GM23338 (cell line): ENCODE measurements at regions not wholly inside any gene's neighbourhood (a gene's known extent, or its start where the extent isn't known, plus 50 kb on each side); places are given as distances from the start of the nearest gene placed in this dataset.

Experiments used
- ETS1 ChIP-seq: IDR thresholded peaks from 2 replicates; pipeline ENCODE4 v1.6.1; 2016; ENCODE audit warnings: antibody characterized with exemption
- EZH2 ChIP-seq: fragments of 200-600 bp; sonication (generic); IDR thresholded peaks from one replicate; pipeline ENCODE4 v1.8.0; 2017; ENCODE audit warnings: antibody characterized with exemption, mild to moderate bottlenecking, low read depth; ENCODE audit not compliant: unreplicated experiment
- JUNB ChIP-seq: IDR thresholded peaks from one replicate; pipeline ENCODE4 v1.6.1; 2016; ENCODE audit warnings: antibody characterized with exemption; ENCODE audit not compliant: unreplicated experiment
- NANOG ChIP-seq: IDR thresholded peaks from 2 replicates; pipeline ENCODE4 v1.6.1; 2016; ENCODE audit warnings: antibody characterized with exemption, borderline replicate concordance
- STAT1 ChIP-seq: IDR thresholded peaks from one replicate; pipeline ENCODE4 v1.6.1; 2016; ENCODE audit warnings: antibody characterized with exemption; ENCODE audit not compliant: unreplicated experiment
- TF ChIP-seq, protein P1 (sequence below): fragments of 250-450 bp; sonication (Bioruptor Pico); IDR thresholded peaks from 2 replicates; pipeline ENCODE4 v1.5.0; 2020; ENCODE audit warnings: mild to moderate bottlenecking, moderate library complexity
- TF ChIP-seq, protein P2 (sequence below), 2 experiments: fragments of 200-600 bp in 1 of 2; sonication (generic) in 1 of 2; conservative IDR thresholded peaks; 2 replicates each; pipeline versions ENCODE4 v1.5.1 to v1.6.1; 2016 to 2017; ENCODE audit warnings: antibody characterized with exemption in 2 of 2, low read depth in 2 of 2, mild to moderate bottlenecking in 2 of 2, moderate library complexity in 1 of 2

- TF ChIP-seq, protein P1, sequence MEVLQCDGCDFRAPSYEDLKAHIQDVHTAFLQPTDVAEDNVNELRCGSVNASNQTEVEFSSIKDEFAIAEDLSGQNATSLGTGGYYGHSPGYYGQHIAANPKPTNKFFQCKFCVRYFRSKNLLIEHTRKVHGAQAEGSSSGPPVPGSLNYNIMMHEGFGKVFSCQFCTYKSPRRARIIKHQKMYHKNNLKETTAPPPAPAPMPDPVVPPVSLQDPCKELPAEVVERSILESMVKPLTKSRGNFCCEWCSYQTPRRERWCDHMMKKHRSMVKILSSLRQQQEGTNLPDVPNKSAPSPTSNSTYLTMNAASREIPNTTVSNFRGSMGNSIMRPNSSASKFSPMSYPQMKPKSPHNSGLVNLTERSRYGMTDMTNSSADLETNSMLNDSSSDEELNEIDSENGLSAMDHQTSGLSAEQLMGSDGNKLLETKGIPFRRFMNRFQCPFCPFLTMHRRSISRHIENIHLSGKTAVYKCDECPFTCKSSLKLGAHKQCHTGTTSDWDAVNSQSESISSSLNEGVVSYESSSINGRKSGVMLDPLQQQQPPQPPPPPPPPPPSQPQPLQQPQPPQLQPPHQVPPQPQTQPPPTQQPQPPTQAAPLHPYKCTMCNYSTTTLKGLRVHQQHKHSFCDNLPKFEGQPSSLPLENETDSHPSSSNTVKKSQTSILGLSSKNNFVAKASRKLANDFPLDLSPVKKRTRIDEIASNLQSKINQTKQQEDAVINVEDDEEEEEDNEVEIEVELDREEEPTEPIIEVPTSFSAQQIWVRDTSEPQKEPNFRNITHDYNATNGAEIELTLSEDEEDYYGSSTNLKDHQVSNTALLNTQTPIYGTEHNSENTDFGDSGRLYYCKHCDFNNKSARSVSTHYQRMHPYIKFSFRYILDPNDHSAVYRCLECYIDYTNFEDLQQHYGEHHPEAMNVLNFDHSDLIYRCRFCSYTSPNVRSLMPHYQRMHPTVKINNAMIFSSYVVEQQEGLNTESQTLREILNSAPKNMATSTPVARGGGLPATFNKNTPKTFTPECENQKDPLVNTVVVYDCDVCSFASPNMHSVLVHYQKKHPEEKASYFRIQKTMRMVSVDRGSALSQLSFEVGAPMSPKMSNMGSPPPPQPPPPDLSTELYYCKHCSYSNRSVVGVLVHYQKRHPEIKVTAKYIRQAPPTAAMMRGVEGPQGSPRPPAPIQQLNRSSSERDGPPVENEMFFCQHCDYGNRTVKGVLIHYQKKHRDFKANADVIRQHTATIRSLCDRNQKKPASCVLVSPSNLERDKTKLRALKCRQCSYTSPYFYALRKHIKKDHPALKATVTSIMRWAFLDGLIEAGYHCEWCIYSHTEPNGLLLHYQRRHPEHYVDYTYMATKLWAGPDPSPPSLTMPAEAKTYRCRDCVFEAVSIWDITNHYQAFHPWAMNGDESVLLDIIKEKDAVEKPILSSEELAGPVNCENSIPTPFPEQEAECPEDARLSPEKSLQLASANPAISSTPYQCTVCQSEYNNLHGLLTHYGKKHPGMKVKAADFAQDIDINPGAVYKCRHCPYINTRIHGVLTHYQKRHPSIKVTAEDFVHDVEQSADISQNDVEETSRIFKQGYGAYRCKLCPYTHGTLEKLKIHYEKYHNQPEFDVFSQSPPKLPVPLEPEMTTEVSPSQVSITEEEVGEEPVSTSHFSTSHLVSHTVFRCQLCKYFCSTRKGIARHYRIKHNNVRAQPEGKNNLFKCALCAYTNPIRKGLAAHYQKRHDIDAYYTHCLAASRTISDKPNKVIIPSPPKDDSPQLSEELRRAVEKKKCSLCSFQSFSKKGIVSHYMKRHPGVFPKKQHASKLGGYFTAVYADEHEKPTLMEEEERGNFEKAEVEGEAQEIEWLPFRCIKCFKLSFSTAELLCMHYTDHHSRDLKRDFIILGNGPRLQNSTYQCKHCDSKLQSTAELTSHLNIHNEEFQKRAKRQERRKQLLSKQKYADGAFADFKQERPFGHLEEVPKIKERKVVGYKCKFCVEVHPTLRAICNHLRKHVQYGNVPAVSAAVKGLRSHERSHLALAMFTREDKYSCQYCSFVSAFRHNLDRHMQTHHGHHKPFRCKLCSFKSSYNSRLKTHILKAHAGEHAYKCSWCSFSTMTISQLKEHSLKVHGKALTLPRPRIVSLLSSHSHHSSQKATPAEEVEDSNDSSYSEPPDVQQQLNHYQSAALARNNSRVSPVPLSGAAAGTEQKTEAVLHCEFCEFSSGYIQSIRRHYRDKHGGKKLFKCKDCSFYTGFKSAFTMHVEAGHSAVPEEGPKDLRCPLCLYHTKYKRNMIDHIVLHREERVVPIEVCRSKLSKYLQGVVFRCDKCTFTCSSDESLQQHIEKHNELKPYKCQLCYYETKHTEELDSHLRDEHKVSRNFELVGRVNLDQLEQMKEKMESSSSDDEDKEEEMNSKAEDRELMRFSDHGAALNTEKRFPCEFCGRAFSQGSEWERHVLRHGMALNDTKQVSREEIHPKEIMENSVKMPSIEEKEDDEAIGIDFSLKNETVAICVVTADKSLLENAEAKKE: no peak
- TF ChIP-seq EZH2 (no peak), ETS1 (no peak), JUNB (no peak), STAT1 (no peak), NANOG (no peak)
- TF ChIP-seq, protein P2, sequence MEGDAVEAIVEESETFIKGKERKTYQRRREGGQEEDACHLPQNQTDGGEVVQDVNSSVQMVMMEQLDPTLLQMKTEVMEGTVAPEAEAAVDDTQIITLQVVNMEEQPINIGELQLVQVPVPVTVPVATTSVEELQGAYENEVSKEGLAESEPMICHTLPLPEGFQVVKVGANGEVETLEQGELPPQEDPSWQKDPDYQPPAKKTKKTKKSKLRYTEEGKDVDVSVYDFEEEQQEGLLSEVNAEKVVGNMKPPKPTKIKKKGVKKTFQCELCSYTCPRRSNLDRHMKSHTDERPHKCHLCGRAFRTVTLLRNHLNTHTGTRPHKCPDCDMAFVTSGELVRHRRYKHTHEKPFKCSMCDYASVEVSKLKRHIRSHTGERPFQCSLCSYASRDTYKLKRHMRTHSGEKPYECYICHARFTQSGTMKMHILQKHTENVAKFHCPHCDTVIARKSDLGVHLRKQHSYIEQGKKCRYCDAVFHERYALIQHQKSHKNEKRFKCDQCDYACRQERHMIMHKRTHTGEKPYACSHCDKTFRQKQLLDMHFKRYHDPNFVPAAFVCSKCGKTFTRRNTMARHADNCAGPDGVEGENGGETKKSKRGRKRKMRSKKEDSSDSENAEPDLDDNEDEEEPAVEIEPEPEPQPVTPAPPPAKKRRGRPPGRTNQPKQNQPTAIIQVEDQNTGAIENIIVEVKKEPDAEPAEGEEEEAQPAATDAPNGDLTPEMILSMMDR (conservative IDR thresholded peaks at IDR 0.05; ENCODE audit: low read depth in 2 of 2): no peak
Measured at GRCh38 chr7:149552799-149553198, 55.2 kb upstream of the ZNF746 start (continued).
